22Rv1 (cell line): ENCODE measurements at regions not wholly inside any gene's neighbourhood (a gene's known extent, or its start where the extent isn't known, plus 50 kb on each side); places are given as distances from the start of the nearest gene placed in this dataset.

Experiments used
- CTCF ChIP-seq: fragments of 450-650 bp; IDR thresholded peaks from 2 replicates; pipeline ENCODE4 v1.5.1; 2017; ENCODE audit warnings: mild to moderate bottlenecking
- ZFX ChIP-seq: fragments of 450-650 bp; IDR thresholded peaks from 2 replicates; pipeline ENCODE4 v1.6.1; 2017; ENCODE audit warnings: antibody characterized with exemption, borderline replicate concordance

GRCh38 chr6:23224540-23224939 lies 655.2 kb downstream of the HDGFL1 start:
- TF ChIP-seq CTCF (no peak), ZFX (no peak)
